Transverse colon (tissue), 4 donors: ENCODE measurements at regions not wholly inside any gene's neighbourhood (a gene's known extent, or its start where the extent isn't known, plus 50 kb on each side); places are given as distances from the start of the nearest gene placed in this dataset.

ENCODE experiments used
- POLR2A ChIP-seq: fragments of 450-650 bp; IDR thresholded peaks from one replicate; pipeline ENCODE4 v1.6.1; 2016; ENCODE audit warnings: antibody characterized with exemption, mild to moderate bottlenecking, moderate library complexity
- POLR2AphosphoS5 ChIP-seq, 3 donors: sonication (generic); formaldehyde crosslinking; IDR thresholded peaks; one replicate each; pipeline ENCODE4 v1.6.1; 2016; ENCODE audit warnings: antibody characterized with exemption in 3 of 3
- TF ChIP-seq, protein P1 (sequence below), 5 experiments: fragments of 200-600 bp in 3 of 5; fragments of 450-650 bp in 2 of 5; sonication (generic) in 3 of 5; IDR thresholded peaks; 1 replicate in 2 of 5; 2 replicates in 3 of 5; pipeline ENCODE4 v1.5.1; 2016 to 2017; ENCODE audit warnings: antibody characterized with exemption in 5 of 5, inconsistent platforms in 3 of 5, mild to moderate bottlenecking in 2 of 5, moderate library complexity in 1 of 5

DNA sequence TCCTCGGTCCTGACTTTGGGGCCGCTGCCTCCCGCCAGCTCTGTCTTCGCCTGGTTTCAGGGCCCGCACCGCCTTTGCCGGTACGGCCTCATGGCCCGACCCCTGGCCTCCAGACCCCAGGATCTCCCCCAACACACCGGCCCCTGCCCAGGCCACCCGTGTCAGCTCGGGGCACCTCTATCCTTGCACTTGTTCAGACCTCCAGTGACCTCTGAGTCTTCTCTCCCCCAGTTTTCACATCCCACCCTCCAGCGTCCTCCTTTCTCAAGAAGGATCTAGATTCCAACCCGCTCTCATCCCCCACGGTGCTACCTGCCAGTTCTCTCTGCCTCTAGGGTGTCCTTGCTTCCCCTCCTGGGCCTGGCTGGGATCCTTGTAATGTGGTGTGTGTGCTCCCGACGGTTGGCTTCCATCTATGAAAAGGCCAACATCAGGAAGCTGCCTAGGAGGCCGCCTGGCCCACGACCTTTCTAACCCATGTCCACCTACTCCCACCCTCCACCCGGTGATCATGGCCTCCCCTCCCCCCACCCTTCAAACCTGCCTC lies 61.1 kb downstream of the SPATA31C2 start:
- TF ChIP-seq, protein P1, sequence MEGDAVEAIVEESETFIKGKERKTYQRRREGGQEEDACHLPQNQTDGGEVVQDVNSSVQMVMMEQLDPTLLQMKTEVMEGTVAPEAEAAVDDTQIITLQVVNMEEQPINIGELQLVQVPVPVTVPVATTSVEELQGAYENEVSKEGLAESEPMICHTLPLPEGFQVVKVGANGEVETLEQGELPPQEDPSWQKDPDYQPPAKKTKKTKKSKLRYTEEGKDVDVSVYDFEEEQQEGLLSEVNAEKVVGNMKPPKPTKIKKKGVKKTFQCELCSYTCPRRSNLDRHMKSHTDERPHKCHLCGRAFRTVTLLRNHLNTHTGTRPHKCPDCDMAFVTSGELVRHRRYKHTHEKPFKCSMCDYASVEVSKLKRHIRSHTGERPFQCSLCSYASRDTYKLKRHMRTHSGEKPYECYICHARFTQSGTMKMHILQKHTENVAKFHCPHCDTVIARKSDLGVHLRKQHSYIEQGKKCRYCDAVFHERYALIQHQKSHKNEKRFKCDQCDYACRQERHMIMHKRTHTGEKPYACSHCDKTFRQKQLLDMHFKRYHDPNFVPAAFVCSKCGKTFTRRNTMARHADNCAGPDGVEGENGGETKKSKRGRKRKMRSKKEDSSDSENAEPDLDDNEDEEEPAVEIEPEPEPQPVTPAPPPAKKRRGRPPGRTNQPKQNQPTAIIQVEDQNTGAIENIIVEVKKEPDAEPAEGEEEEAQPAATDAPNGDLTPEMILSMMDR (IDR thresholded peaks at IDR 0.05) = no peak
- TF ChIP-seq POLR2AphosphoS5 (IDR thresholded peaks at IDR 0.05) (no peak), POLR2A (no peak)
